Peyer's patch (tissue), 4 donors: ENCODE measurements at regions not wholly inside any gene's neighbourhood (a gene's known extent, or its start where the extent isn't known, plus 50 kb on each side); places are given as distances from the start of the nearest gene placed in this dataset.

ENCODE experiments used
- CTCF ChIP-seq, 6 experiments: fragments of 450-650 bp in 4 of 6; fragments of 200-600 bp in 2 of 6; sonication (generic) in 1 of 6; IDR thresholded peaks; one replicate each; pipeline ENCODE4 v1.5.1; 2017 to 2019; ENCODE audit warnings: antibody characterized with exemption in 6 of 6, mild to moderate bottlenecking in 3 of 6, moderate library complexity in 1 of 6
- POLR2A ChIP-seq, 2 donors: fragments of 450-650 bp; IDR thresholded peaks; one replicate each; pipeline ENCODE4 v1.5.1; 2017; ENCODE audit warnings: antibody characterized with exemption in 2 of 2, mild to moderate bottlenecking in 2 of 2, moderate library complexity in 2 of 2

GRCh38 chr21:14688412-14688811 is 142.3 kb upstream of the SAMSN1 start:
- TF ChIP-seq CTCF (IDR thresholded peaks at IDR 0.05) (no peak), POLR2A (IDR thresholded peaks at IDR 0.05) (no peak)
